ENCODE measurements at regions not wholly inside any gene's neighbourhood (a gene's known extent, or its start where the extent isn't known, plus 50 kb on each side); places are given as distances from the start of the nearest gene placed in this dataset.

DNA sequence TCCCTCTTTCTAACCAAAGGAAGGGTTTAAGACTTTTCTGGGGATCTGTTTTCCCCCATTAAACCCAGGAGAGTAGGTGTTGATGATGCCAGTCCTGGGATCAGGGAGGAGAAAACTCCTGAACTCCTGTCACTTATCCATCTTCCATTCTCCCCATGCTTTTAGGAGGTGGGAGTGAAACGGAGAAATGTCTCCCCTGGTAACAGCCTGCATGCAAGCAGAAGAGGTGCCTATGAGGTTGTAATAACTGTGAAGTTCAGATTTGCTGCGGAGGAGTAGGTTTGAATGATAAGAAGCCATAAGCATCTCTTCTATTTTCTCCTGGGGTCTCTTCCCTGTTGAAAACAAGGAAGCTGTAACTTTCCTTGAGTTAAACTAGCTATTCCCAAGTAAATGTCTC lies 150.8 kb downstream of the SLC4A3 start:
- no peak for TF ChIP-seq CTCF (IDR thresholded peaks at IDR 0.05; ENCODE audit: poor library complexity)
- no peak for TF ChIP-seq EZH2phosphoT487 (IDR thresholded peaks at IDR 0.05; ENCODE audit: low read depth, severe bottlenecking, unreplicated experiment)
- TF ChIP-seq EZH2 (IDR thresholded peaks at IDR 0.05; ENCODE audit: borderline replicate concordance) = no peak

Data from hepatocyte (in vitro differentiated cells).